HL-60 (cell line): ENCODE measurements at regions not wholly inside any gene's neighbourhood (a gene's known extent, or its start where the extent isn't known, plus 50 kb on each side); places are given as distances from the start of the nearest gene placed in this dataset.

ENCODE experiments used
- DNase-seq, 2 experiments: peaks; one replicate each; pipeline ENCODE4 v3.0.0-alpha.2; 2010 to 2020; ENCODE audit warnings: low read depth in 1 of 2, low spot score in 1 of 2
- H3K27ac ChIP-seq: fragments of 250-450 bp; sonication (Bioruptor Pico); replicated peaks from 2 replicates; pipeline ENCODE4 v1.5.1; 2020; ENCODE audit warnings: mild to moderate bottlenecking, moderate library complexity
- H3K27me3 ChIP-seq: fragments of 250-450 bp; sonication (Bioruptor Pico); 2 replicates; pipeline ENCODE4 v1.5.1; 2021; ENCODE audit warnings: mild to moderate bottlenecking, moderate library complexity; ENCODE audit not compliant: insufficient read depth, poor library complexity, severe bottlenecking
- H3K4me3 ChIP-seq: replicated peaks from 2 replicates; pipeline ENCODE4 v1.5.1; 2011; ENCODE audit warnings: mild to moderate bottlenecking, control low read depth, low read length; ENCODE audit not compliant: insufficient read depth
- CTCF ChIP-seq: IDR thresholded peaks from one replicate; pipeline ENCODE4 v1.5.1; 2011; ENCODE audit warnings: low read length, control low read depth, inconsistent platforms; ENCODE audit not compliant: insufficient read depth
- GABPA ChIP-seq: IDR thresholded peaks from 2 replicates; pipeline ENCODE4 v1.6.1; 2012; ENCODE audit warnings: low read depth
- POLR2AphosphoS5 ChIP-seq: IDR thresholded peaks from 2 replicates; pipeline ENCODE4 v1.6.1; 2012; ENCODE audit warnings: low read depth
- REST ChIP-seq: IDR thresholded peaks from 2 replicates; pipeline ENCODE4 v1.6.1; 2012; ENCODE audit warnings: low read depth; ENCODE audit not compliant: insufficient replicate concordance
- SPI1 ChIP-seq: IDR thresholded peaks from 2 replicates; pipeline ENCODE4 v1.6.1; 2012; ENCODE audit warnings: low read depth, mild to moderate bottlenecking, borderline replicate concordance

GRCh38 chr1:217369996-217370551, 260.8 kb downstream of the GPATCH2 start:
- TF ChIP-seq SPI1 (no peak), POLR2AphosphoS5 (no peak), CTCF (no peak), REST (no peak), GABPA (no peak)
- H3K27me3 ChIP-seq, result no peaks in the 10 kb centered on the region
- no peak overlapping the region for H3K27ac ChIP-seq
- no peak for DNase-seq
- H3K4me3 ChIP-seq, result no peak overlapping the region

GRCh38 chr1:217369271-217369981, 261.5 kb downstream of the GPATCH2 start:
- TF ChIP-seq CTCF, result no peak
- TF ChIP-seq GABPA, result no peak
- no peak for TF ChIP-seq SPI1
- TF ChIP-seq REST, result no peak
- TF ChIP-seq POLR2AphosphoS5, result no peak
- no peak overlapping the region for H3K4me3 ChIP-seq
- no peaks in the 10 kb centered on the region for H3K27me3 ChIP-seq
- no peak for DNase-seq
- no peak overlapping the region for H3K27ac ChIP-seq

- TF ChIP-seq SPI1 (no peak), POLR2AphosphoS5 (no peak), CTCF (no peak), REST (no peak), GABPA (no peak)
- no peak overlapping the region for H3K27ac ChIP-seq
- no peak overlapping the region for H3K4me3 ChIP-seq
- no peak for DNase-seq
- no peaks in the 10 kb centered on the region for H3K27me3 ChIP-seq
Measured at GRCh38 chr1:217364220-217364619, 266.7 kb downstream of the GPATCH2 start.
